K562 (cell line): ENCODE measurements at regions not wholly inside any gene's neighbourhood (a gene's known extent, or its start where the extent isn't known, plus 50 kb on each side); places are given as distances from the start of the nearest gene placed in this dataset.

ENCODE experiments used
- ATAC-seq: fragments of 200-7000 bp; cut with Tn5 transposase; 3 replicates; pipeline ENCODE4 v1.9.1; 2020; ENCODE audit warnings: moderate library complexity
- BruUV-seq: library from RNA; stranded (reverse); fragments of 400-500 nt; replicated peaks from 2 replicates; lab custom pipeline; 2021; lab: Mats Ljungman, UMichigan
- CTCF ChIA-PET: fragments of 300-600 bp; formaldehyde crosslinking; extraction: SDS; loops from one replicate; lab custom pipeline; 2021; ENCODE audit warnings: low intra/inter-chr PET ratio; lab: Yijun Ruan, JAX
- POLR2A ChIA-PET: fragments of 300-600, 350-650 bp; sonication (Branson Sonifier 250); formaldehyde crosslinking; extraction: SDS; loops from one replicate; lab custom pipeline; 2021; ENCODE audit warnings: antibody characterized with exemption, inconsistent platforms; lab: Yijun Ruan, JAX
- DNase-seq, 4 experiments: peaks; one replicate each; pipeline versions ENCODE4 v3.0.0 to v3.0.0-alpha.2; 2011 to 2018; ENCODE audit warnings: low spot score in 3 of 4, mixed read lengths in 3 of 4; ENCODE audit errors: extremely low read depth in 1 of 4
- FAIRE-seq: peaks from 2 replicates; lab custom pipeline; 2011; peaks lifted over from hg19 to GRCh38; lab: Jason Lieb, UNC
- H2AFZ ChIP-seq: 2 replicates; pipeline ENCODE4 v1.6.0; 2011; ENCODE audit warnings: low read depth, low read length, control low read depth, inconsistent platforms
- H3K27ac ChIP-seq: fragments of 200-600 bp; 3 replicates; pipeline ENCODE4 v1.8.0; 2011; ENCODE audit warnings: low read depth, mild to moderate bottlenecking, control low read depth, inconsistent platforms, low read length, moderate library complexity, mixed read lengths; ENCODE audit errors: extremely low read depth
- H3K27me3 ChIP-seq, 2 experiments: fragments of 300-600 bp in 1 of 2; 2 replicates in 1 of 2; 3 replicates in 1 of 2; pipeline versions ENCODE4 v1.6.0 to v1.8.0; 2011; ENCODE audit warnings: inconsistent platforms in 2 of 2, low read length in 2 of 2, mild to moderate bottlenecking in 1 of 2, mixed read lengths in 1 of 2, moderate library complexity in 1 of 2; ENCODE audit not compliant: control insufficient read depth in 2 of 2, insufficient read depth in 2 of 2
- H3K36me3 ChIP-seq: fragments of 300-600 bp; 3 replicates; pipeline ENCODE4 v1.8.0; 2011; ENCODE audit warnings: mild to moderate bottlenecking, low read length, inconsistent platforms; ENCODE audit not compliant: control insufficient read depth, insufficient read depth
- H3K4me1 ChIP-seq, 2 experiments: fragments of 200-600 bp in 1 of 2; replicated peaks in 1 of 2; 2 replicates in 1 of 2; 3 replicates in 1 of 2; pipeline versions ENCODE4 v1.5.1 to v1.8.0; 2011; ENCODE audit warnings: inconsistent platforms in 2 of 2, low read length in 2 of 2, mild to moderate bottlenecking in 1 of 2, mixed read lengths in 1 of 2, moderate library complexity in 1 of 2; ENCODE audit not compliant: control insufficient read depth in 2 of 2, insufficient read depth in 2 of 2
- H3K4me2 ChIP-seq: 2 replicates; pipeline ENCODE4 v1.6.1; 2011; ENCODE audit warnings: low read length, control low read depth, inconsistent platforms, mixed read lengths; ENCODE audit not compliant: insufficient read depth
- H3K4me3 ChIP-seq: fragments of 200-600 bp; sonication (generic), shearing (Covaris generic); 2 replicates; pipeline ENCODE4 v1.5.1; 2016; ENCODE audit warnings: control low read depth, inconsistent platforms
- H3K79me2 ChIP-seq: fragments of 200-600 bp; 3 replicates; pipeline ENCODE4 v1.8.0; 2011; ENCODE audit warnings: low read length, inconsistent platforms; ENCODE audit not compliant: control insufficient read depth, insufficient read depth
- H3K9ac ChIP-seq, 2 experiments: 2 replicates each; pipeline versions ENCODE4 v1.6.0 to v1.6.1; 2011; ENCODE audit warnings: low read depth in 2 of 2, low read length in 2 of 2, control low read depth in 1 of 2, inconsistent platforms in 1 of 2, mild to moderate bottlenecking in 1 of 2, mixed read lengths in 1 of 2; ENCODE audit not compliant: insufficient read depth in 1 of 2
- H3K9me1 ChIP-seq: one replicate; pipeline ENCODE4 v1.6.0; 2011; ENCODE audit warnings: inconsistent platforms, mild to moderate bottlenecking, low read length, moderate library complexity; ENCODE audit not compliant: control insufficient read depth, insufficient read depth
- H3K9me3 ChIP-seq: replicated peaks from 2 replicates; pipeline ENCODE4 v1.5.1; 2011; ENCODE audit warnings: low read depth, low read length, inconsistent platforms; ENCODE audit not compliant: control insufficient read depth, insufficient read depth
- H4K20me1 ChIP-seq: replicated peaks from 2 replicates; pipeline ENCODE4 v1.6.1; 2011; ENCODE audit warnings: low read length, inconsistent platforms, mixed read lengths; ENCODE audit not compliant: control insufficient read depth, insufficient read depth
- CBFA2T2 ChIP-seq: fragments of 450-650 bp; conservative IDR thresholded peaks from 2 replicates; pipeline ENCODE4 v1.6.1; 2017; ENCODE audit warnings: mild to moderate bottlenecking
- HDAC1 ChIP-seq, 2 experiments: fragments of 450-650 bp; IDR thresholded peaks; 2 replicates each; pipeline ENCODE4 v1.6.1; 2016 to 2017; ENCODE audit warnings: inconsistent platforms in 1 of 2, mild to moderate bottlenecking in 1 of 2, moderate library complexity in 1 of 2
- PCBP1 ChIP-seq: fragments of 200-400 bp; formaldehyde crosslinking; IDR thresholded peaks from 2 replicates; pipeline ENCODE4 v1.6.1; 2018; ENCODE audit warnings: mild to moderate bottlenecking, low read depth, low read length; ENCODE audit not compliant: poor library complexity, severe bottlenecking
- SUPT5H ChIP-seq: fragments of 450-650 bp; IDR thresholded peaks from 2 replicates; pipeline ENCODE4 v1.6.1; 2016
- TAF7 ChIP-seq: fragments of 450-650 bp; IDR thresholded peaks from 2 replicates; pipeline ENCODE4 v1.6.1; 2016; ENCODE audit warnings: missing genetic modification characterization, missing compliant biosample characterization
- ZNF316 ChIP-seq: fragments of 450-650 bp; IDR thresholded peaks from 2 replicates; pipeline ENCODE4 v1.6.1; 2016
- ZNF551 ChIP-seq: fragments of 250-450 bp; sonication (Bioruptor Pico); IDR thresholded peaks from 2 replicates; pipeline ENCODE4 v1.5.0; 2021; ENCODE audit warnings: mild to moderate bottlenecking, moderate library complexity
- ZNF778 ChIP-seq: fragments of 450-650 bp; formaldehyde crosslinking; IDR thresholded peaks from 2 replicates; pipeline ENCODE4 v1.4.0; 2020; ENCODE audit warnings: mild to moderate bottlenecking, moderate library complexity
- whole genome bisulfite sequencing: fragments of 100-300 bp; shearing (Covaris generic); methylation state at CpG from one replicate; pipeline ENCODE4 v1.1.6; 2016; ENCODE audit warnings: low coverage, mixed read lengths; ENCODE audit not compliant: insufficient coverage; ENCODE audit errors: missing lambda C conversion rate; 5-methylcytosine and 5-hydroxymethylcytosine counted together
- in situ Hi-C: fragments of 300-500 bp; cut with MboI; formaldehyde crosslinking; loops from 4 replicates; pipeline ENCODE4 v1.15.0; 2018; ENCODE audit warnings: inconsistent platforms, mixed read lengths
- intact Hi-C: fragments of 100-400 bp; cut with micrococcal nuclease; formaldehyde crosslinking; loops from 2 replicates; pipeline ENCODE4 v1.14.2; 2022
- TF ChIP-seq, protein P1 (sequence below): sonication (generic); formaldehyde crosslinking; IDR thresholded peaks from 2 replicates; pipeline ENCODE4 v1.5.0; 2020; ENCODE audit warnings: missing genetic modification reagents
- TF ChIP-seq, protein P2 (sequence below): sonication (generic); formaldehyde crosslinking; IDR thresholded peaks from 2 replicates; pipeline ENCODE4 v1.4.0; 2020; ENCODE audit warnings: mild to moderate bottlenecking, missing genetic modification reagents
- TF ChIP-seq, protein P3 (sequence below): fragments of 450-650 bp; IDR thresholded peaks from 2 replicates; pipeline ENCODE4 v1.6.1; 2016; ENCODE audit warnings: low read depth, mild to moderate bottlenecking, moderate library complexity

DNA sequence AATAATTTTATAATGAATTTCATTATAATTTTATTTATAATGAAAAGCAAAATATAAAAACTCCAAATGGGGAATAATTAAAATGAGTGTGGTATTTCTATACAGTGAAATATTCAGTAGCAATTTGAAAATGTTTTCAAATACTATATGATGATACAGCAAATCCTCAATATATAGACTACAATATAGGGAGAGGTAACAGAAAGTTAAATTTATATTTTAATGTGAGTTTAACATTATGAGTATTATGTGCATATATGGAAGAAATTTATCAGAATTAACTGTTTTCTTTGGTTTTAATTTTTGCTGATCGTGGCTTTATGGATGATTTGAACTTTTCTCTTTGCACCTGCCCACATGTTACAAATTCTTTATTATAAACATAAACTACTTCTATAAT lies 500.9 kb upstream of the ARRDC3 start:
- ChIA-PET CTCF (no interaction called here), POLR2A (no interaction called here)
- intact Hi-C loops = no loop called here
- 0% methylated on average over 1 of the region's 1 CpG for WGBS
- no peaks in the 10 kb centered on the region for H3K36me3 ChIP-seq
- H3K4me1 ChIP-seq = no peaks in the 10 kb centered on the region
- H4K20me1 ChIP-seq = no peaks in the 10 kb centered on the region
- H3K4me3 ChIP-seq = no peak overlapping the region
- ATAC-seq = no peak
- TF ChIP-seq SUPT5H (no peak), ZNF316 (peak; percentile 58), HDAC1 (IDR thresholded peaks at IDR 0.05) (no peak)
- TF ChIP-seq, protein P1, sequence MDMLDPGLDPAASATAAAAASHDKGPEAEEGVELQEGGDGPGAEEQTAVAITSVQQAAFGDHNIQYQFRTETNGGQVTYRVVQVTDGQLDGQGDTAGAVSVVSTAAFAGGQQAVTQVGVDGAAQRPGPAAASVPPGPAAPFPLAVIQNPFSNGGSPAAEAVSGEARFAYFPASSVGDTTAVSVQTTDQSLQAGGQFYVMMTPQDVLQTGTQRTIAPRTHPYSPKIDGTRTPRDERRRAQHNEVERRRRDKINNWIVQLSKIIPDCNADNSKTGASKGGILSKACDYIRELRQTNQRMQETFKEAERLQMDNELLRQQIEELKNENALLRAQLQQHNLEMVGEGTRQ = no peak
- TF ChIP-seq, all 486 proteins: peak for 1
- in situ Hi-C loops = no loop called here
- BruUV-seq = no TSS peak
- no peak overlapping the region for H3K27ac ChIP-seq
- no peaks in the 10 kb centered on the region for H3K9me1 ChIP-seq
- no peaks in the 10 kb centered on the region; the same call in 1 of the 2 replicates for H3K9me3 ChIP-seq
- DNase-seq (no peak), FAIRE-seq (no peak)
- no peak overlapping the region for H3K9ac ChIP-seq
- H3K27me3 ChIP-seq = no peaks in the 10 kb centered on the region
- H3K4me2 ChIP-seq = no peak overlapping the region
- no peaks in the 10 kb centered on the region for H3K79me2 ChIP-seq
- H2AFZ ChIP-seq = no peak overlapping the region

DNA sequence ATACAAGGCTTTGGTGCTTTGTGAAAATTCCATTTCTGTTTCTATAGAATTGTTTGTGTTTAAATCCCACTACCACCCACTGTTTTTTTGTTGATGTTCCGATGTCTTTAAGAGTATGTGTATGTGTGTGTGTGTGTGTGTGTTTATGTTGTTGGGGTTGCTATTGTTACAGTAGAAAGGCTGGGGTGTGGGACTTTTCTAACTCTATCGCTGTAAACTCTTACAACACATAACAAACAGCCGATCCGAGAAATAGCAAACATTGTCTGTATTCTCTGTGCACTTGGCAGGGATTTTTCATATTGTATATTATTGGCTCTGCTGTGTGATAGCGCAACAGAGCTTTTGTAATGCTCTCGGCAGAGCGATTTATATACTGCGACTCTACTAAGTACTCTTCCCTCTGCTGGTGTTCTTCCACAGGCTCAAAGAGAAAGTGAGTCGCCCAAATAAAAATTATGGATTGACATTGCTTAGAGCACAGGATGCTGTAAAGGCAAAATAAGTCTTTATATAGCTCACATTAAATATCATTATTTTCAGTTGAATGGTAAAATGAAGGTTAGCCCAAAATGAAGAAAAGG lies 492.2 kb upstream of the ARRDC3 start:
- Histone ChIP-seq H3K4me1 (no peaks in the 10 kb centered on the region), H4K20me1 (no peaks in the 10 kb centered on the region), H3K9me1 (no peaks in the 10 kb centered on the region), H3K9me3 (no peaks in the 10 kb centered on the region; the same call in 1 of the 2 replicates), H3K36me3 (no peaks in the 10 kb centered on the region), H3K79me2 (no peaks in the 10 kb centered on the region), H3K9ac (no peak overlapping the region), H3K4me3 (no peak overlapping the region), H3K27me3 (no peaks in the 10 kb centered on the region), H3K27ac (no peak overlapping the region), H2AFZ (no peak overlapping the region), H3K4me2 (no peak overlapping the region)
- CTCF ChIA-PET = no interaction called here
- in situ Hi-C loops (no loop called here), intact Hi-C loops (no loop called here)
- DNase-seq (no peak), FAIRE-seq (no peak), ATAC-seq (no peak)
- POLR2A ChIA-PET = no interaction called here
- WGBS = 4% methylated on average over 9 of the region's 9 CpGs
- BruUV-seq = no TSS peak
- TF ChIP-seq CBFA2T2 (no peak), PCBP1 (no peak), ZNF778 (CRISPR knock-in tag) (no peak), ZNF551 (CRISPR knock-in tag) (no peak), TAF7 (no peak)
- TF ChIP-seq, protein P2, sequence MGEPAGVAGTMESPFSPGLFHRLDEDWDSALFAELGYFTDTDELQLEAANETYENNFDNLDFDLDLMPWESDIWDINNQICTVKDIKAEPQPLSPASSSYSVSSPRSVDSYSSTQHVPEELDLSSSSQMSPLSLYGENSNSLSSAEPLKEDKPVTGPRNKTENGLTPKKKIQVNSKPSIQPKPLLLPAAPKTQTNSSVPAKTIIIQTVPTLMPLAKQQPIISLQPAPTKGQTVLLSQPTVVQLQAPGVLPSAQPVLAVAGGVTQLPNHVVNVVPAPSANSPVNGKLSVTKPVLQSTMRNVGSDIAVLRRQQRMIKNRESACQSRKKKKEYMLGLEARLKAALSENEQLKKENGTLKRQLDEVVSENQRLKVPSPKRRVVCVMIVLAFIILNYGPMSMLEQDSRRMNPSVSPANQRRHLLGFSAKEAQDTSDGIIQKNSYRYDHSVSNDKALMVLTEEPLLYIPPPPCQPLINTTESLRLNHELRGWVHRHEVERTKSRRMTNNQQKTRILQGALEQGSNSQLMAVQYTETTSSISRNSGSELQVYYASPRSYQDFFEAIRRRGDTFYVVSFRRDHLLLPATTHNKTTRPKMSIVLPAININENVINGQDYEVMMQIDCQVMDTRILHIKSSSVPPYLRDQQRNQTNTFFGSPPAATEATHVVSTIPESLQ (CRISPR knock-in tag) = no peak
- TF ChIP-seq, protein P3, sequence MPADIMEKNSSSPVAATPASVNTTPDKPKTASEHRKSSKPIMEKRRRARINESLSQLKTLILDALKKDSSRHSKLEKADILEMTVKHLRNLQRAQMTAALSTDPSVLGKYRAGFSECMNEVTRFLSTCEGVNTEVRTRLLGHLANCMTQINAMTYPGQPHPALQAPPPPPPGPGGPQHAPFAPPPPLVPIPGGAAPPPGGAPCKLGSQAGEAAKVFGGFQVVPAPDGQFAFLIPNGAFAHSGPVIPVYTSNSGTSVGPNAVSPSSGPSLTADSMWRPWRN = no peak
